SIG-M5 treated with dmso at 0.1 percent for 504 hours (cell line): ENCODE measurements at regions not wholly inside any gene's neighbourhood (a gene's known extent, or its start where the extent isn't known, plus 50 kb on each side); places are given as distances from the start of the nearest gene placed in this dataset.

ENCODE experiments used
- DNase-seq: peaks from one replicate; lab custom pipeline; 2025; ENCODE audit not compliant: unreplicated experiment; lab: John Stamatoyannopoulos, UW

DNA sequence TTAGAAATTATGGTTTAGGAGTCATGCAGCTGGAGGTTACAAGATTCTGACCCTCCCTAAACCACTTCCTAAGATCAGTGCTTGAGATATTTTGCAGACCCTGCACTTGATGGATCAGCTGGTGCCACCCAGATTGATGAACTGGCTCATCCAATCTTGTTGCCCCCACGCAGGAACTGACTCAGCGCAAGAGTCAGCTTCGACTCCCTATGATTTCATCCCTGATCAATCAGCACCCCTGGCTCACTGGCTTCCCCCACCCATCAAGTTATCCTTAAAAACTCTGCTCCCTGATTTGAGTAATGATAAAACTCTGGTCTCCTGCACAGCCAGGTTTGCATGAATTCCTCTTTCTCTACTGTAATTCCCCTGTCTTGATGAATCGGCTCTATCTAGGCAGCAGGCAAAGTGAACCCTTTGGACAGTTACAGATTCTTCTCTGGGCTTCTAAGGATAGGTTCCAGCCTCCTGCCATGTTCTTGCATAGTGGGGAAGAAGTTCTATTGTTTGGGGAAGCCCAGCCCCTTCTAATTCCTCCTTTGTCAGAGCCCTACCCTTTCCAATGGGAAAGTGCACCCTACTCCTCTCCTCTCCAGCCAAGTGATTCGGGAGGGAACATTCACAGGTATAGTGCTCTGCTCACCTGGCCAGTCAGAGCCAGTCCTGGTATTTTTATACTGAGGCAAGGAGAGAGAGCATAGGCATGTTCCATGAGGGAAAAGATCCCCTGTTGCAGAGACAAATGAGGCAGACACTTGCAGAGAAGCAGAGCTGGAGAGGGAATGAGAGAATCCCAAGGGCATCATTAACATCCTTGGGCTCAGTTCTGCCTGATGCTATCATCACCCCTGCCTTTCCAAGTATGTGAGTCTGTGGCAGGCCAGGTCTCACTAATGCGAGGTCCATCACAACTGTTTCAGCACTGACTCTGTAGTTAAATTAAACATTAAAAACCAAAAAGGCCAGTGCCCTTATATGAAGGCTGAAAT, 224.4 kb upstream of the GALNT17 start:
- no peak for DNase-seq

DNA sequence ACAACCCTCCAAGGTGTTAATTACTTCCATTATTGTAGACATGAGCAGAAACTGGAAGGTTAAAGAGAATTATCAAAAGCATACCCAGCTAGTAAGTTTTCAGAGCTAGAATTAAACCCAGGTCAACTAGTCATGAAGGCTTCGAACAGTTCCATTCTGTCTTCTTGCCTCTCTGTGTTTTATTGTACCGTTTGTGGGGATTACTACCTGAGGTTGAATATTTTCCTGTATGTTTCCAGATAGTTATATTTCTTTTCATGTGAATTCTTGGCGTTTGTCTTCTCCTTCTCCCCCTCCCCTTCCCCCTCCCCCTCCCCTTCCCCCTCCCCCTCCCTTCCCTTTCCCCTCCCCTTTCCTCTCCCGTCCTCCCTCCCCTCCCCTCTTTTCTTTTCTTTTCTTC, 218.0 kb upstream of the GALNT17 start:
- no peak for DNase-seq

DNA sequence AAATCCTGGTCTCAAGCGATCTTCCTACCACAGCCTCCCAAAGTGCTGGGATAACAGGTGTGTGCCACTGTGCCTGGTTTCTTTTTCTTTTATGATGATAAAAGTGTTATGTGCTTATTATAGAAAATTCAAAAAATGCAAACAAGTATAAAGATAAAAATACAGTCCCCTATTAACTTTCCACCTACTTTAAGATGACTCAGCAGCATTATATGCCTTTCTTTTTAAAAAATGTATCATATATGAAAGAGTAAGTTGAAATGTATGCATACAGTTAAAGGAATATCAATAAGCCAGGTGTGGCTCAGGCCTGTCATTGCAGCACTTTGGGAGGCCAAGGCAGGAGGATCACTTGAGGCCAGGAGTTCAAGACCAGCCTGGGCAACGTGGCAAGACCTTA, 216.9 kb upstream of the GALNT17 start:
- DNase-seq, result no peak

DNA sequence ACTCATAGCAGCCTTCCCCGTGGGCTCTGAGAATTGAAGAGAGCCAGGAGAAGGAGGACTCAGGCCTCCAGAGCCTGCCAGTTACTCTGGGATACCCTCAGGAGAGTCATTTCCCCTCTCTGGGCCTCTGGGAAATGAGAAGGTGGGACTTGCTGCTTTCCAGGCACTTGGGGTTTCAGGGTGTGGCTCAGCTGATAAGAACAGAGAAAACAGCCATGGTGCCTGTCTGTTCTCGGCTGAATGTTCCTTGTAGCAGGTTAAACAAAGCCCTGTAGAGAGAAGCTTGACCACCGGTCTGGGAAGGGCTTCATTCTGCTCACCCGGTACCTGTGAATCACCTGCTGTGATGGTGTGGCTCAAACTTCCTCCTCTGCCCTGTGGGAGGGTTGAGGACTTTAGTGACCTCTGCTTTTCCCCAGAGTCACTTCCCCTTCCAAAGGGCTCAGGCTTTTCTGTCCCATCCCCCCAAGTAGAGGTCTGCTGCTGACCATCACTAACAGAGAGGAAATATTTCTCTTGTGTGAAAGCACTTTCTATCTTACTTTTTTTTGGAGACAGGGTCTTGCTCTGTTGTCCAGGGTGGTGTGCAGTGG, 212.4 kb upstream of the GALNT17 start:
- no peak for DNase-seq

DNA sequence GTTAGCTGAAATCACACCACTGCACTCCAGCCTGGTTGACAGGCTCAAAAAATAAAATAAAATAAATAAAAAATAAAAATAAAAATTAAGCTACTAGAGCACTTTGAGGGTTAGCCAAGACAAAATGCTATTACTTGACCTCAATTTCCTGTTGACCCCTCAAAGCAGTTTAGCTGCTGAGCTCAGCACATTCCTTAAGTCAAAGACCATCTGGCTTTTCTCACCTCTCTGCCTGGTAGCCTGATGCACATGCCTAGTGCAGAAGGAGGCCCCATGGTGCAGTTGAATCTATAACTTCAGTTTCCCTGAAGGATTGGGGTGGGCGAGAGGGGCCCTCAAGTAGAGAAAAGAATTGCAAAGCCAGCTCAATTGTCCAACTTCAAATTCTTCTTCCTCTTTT, 211.1 kb upstream of the GALNT17 start:
- no peak for DNase-seq

DNA sequence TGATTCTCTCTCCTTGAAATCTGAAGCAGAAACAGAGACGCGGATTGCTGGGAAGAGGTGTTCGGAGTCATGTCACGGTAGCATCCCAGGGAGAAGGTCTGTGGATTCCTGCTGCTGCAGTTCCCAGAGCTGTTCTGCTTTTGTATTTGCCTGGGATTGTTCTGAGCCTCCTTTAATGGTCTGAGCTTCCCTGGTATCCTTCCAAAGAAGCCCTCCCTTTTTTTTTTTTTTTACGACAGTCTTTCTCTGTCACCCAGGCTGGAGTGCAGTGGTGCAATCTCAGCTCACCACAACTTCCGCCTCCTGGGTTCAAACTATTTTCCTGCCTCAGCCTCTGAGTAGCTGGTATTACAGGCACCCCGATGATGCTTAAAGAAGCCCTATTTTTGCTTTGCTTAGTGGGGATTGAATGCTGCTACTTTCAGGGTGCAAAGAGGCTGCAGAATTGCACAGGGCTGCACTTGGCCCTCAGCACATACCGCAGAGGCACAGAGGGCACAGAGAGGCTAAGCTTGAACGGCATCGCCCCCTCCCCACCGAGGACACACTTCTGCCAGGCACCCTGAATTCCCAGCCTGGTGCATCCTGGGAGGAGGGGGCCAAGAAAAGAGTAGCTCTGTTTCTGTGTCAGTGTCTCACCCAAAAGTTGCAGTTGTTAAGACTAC, 208.6 kb upstream of the GALNT17 start:
- DNase-seq, result no peak

DNA sequence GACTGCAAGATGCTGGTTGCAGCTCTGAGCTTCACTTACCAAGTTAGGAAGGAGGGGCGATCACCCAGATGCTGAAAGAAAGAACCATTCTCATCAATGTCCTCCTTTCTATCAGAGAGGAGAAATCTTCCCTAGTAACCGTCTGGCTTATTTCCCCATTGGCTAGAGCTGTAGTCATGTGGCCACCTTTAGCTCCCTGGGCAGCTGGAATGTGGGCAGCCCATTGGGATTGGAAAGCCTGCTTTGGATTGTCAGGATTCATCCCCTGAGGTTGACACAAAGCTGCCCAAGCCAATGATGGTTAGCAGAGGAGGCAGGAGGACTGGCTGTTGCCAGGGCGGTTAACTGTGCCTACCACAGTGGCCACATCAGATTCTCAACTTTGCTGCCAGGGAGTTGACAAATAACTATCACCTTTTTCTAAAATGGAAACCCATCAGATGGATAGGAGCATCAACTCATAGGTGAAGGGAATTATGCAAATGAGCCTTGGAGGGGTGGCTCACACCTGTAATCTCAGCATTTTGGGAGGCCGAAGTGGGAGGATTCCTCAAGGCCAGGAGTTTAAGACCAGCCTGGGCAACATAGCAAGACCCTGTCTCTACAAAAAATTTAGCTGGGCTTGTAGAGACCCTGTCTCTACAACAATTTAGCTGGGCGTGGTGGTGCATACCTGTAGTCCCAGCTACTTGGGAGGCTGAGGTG, 206.4 kb upstream of the GALNT17 start:
- DNase-seq, result no peak

DNA sequence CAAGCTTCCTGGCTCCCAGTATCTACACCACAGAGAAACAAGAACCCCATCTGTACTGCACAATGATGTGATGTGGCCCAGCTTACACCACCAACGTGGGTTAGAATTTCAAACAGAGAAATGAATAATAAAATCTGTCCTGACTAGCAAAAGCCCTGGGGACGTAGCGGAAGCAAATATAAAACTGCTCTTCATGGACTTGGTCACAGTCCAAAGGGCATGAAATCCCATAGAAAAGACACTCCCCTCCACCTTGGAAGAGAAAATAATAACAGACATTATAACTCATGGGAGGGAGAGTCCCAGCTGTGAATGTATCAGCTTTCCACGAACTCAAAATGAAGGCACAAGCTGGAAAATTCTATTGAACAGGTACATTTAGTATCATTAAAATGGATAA, 205.3 kb upstream of the GALNT17 start:
- no peak for DNase-seq

DNA sequence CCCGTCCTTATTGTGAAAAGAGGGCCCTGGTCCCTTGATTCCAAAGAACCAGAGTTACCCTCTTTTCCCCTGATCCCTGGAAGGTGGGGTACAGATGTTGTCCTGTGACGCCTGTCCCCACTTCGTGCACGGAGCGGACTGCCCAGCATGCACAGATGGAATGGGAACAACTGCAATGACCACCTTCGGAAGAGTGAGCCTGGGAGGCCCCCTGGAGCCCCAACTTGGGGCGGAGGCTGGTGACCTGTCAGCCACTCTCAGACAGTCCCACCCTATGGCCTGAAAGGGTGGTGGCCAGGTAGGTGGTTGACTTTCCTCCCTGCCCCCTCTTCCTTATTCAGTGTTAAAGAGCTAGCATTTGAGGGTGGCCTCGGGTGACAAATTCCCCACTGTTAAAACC, 196.6 kb upstream of the GALNT17 start:
- no peak for DNase-seq

DNA sequence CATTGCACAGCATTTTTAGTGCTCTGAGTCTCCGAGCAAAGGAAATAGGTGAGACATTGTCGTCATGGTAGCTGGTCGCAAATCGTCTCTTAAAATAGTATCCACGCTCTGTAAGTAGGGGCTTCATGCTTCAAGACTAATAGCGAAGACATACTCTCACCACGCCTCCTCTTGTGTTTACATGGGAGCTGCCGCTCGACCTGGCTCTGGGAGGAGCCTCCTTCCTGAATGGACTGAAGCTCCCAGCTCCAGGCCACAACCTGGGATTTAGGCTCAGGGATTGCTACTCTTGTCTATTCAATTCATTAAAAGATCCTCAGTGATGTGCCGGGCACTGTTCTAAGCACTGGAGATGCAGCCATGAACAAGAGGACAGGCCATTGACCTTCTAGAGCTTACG, 196.1 kb upstream of the GALNT17 start:
- no peak for DNase-seq

DNA sequence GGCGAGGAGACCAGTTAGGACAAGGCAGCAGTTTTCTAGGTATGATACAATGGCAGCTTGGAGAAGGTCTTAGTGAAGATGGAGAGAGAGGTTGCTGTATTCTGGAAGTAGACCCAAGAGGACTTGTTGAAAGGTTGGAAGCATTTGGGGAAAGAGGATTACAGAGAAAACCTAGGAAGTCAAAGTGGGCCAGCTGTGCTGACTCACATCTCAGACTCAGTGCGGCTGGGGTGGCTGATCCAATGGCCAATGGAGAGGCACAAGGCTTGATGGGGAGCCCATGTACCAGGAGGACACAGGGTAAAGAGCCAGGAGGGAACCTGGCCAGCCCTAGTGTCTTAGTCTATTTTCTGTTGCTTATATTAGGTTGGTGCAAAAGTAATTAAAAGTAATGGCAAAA, 194.5 kb upstream of the GALNT17 start:
- no peak for DNase-seq

DNA sequence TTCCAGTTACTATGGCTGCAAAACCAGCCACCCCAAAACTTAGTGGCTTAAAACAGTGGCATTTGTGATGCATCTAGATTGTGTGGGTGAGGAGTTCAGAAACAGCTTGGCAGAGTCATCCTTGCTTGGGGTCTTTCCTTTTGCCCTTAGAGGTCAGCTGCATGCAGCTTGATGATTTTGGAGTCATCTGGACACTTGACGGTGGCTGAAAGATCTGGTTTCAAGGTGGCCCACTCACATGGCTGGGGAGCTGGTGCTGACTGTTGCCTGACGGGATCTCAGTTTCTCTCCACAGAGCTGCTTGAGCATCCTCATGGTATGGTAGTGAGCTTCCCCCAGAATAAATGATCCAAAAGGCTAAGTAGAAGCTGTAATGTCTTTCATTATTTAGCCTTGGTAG, 191.3 kb upstream of the GALNT17 start:
- DNase-seq, result no peak

DNA sequence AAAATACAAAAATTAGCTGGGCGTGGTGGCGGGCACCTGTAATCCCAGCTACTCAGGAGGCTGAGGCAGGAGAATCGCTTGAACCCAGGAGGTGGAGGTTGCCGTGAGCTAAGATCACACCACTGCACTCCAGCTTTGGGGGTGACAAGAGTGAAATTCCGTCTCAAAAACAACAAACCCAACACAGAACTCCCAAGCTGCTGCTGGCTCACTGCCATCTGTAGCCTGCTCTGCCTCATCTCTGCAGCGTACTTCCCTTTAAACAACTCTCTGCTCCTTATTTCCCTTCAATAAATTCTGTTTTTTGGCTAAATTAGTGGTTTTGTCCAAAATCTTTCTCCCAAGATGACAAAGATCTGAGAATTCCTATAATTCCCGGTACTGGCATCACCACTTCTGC, 189.2 kb upstream of the GALNT17 start:
- DNase-seq, result no peak

DNA sequence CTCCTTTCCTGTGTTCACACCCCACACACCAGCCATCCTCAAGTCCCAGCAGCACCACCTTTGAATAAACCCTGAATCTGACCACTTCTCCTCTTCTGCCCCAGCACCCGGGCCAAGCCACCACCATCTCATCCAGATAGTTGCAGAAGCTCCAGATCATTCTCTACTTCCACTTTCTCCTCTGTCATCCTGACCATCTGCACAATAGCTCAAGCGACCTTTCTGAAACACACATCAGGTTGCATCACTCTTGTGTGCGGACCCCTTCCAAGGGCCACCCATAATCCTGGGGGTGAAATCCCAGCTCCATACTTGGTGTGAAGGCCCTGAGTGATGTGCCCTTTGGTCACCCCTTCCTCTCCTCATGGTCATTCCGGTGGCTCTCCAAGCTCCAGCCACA, 187.4 kb upstream of the GALNT17 start:
- DNase-seq, result no peak

DNA sequence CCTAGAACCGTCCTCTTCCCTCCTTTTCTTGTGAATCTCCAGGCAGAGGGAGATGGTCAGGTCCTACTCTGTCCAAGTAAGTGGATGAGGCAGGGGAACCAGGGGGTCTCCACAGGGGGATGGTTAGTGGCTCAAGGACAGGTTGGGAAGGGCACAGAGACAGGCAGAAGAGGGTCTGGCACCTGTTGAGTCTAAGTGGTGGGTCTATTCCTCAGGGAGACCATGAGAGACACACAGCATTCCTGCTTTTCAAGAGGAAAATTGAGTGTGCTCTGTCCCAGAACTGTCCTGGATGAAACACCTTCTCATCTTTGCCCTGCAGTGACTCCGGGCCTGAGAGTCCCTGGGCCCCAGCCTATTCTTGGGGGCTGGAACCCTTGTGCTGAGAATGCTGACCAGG, 184.8 kb upstream of the GALNT17 start:
- DNase-seq, result no peak

DNA sequence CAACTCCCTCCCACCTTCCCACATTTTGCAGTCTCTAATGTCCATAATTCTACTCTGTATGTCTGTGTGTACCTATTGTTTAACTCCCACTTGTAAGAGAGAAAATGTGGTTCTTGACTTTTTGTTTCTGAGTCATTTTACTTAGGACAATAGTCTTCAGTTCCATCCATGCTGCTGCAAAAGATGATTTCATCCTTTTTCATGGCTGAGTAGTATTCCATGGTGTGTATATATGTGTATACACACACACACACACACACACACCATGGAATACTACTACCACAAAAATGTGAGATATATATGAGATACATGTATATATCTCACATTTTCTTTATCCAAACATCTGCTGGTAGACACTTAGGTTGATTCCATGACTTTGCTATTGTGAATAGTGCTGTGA, 182.1 kb upstream of the GALNT17 start:
- DNase-seq, result no peak

DNA sequence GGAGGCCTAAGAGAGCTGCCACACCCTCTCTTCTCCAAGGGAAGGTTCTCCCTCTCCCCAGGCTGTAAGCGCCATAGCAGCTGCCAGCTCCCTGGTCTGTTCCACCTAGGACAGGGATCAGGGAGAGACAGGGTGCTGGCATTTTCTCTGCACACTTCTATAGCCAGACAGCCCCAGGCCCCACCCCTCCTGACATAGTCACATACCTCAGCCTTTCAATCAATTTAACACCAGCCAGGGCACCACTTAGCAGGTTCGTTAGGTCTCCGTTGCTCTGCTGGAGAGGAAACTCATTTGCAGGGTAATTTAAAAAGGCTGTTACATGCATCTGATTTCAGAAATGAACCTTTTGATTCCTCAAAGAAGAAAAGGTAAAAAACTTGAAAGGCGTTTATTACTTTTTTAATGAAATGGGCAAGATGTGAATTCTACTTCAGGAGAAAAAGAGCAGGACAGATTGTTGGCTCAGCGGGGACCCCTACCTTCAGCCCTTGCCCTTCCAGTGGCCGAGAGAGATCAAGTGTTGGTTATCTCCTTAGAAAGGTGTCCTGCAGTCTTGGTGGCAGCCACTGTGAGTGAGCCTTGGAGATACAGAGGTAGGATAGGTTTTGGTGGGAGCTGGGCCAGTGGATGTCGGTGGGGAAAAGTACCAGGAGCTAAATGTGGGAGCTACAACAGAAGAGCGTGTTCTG, 180.5 kb upstream of the GALNT17 start:
- DNase-seq, result no peak

DNA sequence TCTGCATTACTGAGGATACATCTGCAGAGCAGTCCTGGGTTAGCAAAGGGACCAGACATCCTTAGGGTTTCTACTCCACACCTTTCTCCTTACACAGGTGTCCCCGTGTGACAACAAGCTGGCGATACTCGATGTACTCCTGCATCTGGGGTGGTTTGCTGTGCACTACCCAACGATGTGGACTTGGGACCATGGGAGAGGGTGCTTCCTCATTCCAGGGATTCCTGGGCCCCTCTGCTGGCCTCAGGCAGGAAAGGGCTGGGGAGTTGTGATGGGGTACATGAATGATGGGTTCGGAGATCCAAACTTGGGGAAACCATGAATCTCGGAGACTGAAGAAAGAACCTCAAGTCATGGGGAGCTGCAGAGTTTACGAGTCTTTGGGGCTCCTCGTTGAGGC, 179.6 kb upstream of the GALNT17 start:
- no peak for DNase-seq

DNA sequence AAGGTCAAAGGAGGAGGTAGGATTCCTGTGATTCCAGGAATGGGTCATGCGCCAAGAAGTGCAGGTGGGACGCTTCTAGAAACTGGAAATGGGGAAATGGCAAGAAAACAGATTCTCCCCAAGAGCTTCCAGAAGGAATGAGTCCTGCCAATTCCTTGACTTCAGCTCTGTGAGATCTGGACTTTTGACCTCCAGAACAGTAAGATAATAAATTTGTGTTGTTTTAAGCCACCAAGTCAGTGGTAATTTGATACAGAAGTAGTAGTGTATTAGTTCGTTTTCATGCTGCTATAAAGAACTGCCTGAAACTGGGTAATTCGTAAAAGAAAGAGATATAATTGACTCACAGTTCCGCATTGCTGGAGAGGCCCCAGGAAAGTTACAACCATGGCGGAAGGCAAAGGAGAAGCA, 178.6 kb upstream of the GALNT17 start:
- no peak for DNase-seq

DNA sequence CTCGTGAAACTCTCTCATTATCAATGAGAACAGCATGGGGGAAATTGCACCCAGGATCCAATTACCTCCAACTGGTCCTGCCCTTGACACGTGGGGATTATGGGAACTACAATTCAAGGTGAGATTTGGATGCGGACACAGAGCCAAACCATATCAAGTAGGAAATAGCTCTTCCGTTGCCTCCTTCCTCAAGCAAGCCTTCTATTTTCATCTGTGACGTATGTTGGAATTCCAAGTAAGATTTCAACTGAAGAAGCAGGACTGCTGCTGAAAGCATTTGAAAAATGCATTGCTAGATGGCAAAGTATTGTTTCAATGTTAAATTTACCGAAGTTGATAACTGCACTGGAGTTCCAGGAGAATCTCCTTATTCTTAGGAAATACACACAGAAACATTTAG, 178.1 kb upstream of the GALNT17 start:
- DNase-seq, result no peak

DNA sequence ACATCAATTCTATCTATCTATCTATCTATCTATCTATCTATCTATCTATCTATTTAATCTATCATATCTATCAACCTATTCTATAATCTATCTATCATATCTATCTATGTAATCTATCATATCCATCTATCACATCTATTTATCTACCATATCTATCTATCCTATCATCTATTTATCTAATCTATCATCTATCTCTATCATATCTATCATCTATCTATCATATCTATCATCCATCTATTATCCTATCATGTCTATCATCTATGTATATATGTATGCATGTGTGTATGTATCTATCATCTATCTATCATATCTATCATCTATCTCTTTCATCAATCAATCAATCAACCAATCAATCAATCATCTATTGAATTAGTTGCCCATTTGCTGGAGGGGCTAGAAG, 159.3 kb upstream of the GALNT17 start:
- DNase-seq, result no peak
